EH (cell line): ENCODE measurements at regions not wholly inside any gene's neighbourhood (a gene's known extent, or its start where the extent isn't known, plus 50 kb on each side); places are given as distances from the start of the nearest gene placed in this dataset.
"Not testable (repeated sequence)": the region's sequence is repeated elsewhere in the genome, so short reads cannot be mapped to it uniquely, and the experiment has no call there.

Experiments
- DNase-seq: peaks from one replicate; pipeline ENCODE4 v3.0.0-alpha.2; 2015; ENCODE audit warnings: low read depth

DNA sequence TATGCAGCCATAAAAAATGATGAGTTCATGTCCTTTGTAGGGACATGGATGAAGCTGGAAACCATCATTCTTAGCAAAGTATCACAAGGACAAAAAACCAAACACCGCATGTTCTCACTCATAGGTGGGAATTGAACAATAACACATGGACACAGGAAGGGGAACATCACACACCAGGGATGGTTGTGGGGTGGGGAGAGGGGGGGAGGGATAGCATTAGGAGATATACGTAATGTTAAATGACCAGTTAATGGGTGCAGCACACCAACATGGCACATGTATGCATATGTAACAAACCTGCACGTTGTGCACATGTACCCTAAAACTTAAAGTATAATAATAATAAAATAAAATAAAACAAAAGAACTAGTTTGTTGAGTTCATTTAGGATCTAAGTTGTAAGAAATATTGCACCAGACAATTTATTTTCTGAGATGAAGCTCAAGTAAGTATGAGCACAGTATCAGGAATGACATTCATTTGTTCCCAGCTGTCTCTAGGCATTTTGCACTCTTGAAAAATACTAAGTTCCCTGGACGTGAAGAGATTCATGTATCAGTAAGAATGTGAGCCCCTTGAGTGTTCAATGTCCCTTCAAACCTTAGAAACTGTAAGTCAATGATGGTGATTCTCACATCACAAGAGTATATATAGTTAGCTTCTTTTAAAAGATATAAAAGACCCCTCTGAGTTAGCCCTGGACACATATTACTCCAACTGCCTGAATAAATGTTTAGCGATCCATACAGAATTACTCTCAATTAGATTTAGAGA, 1519.3 kb upstream of the TPTE start:
- not testable (repeated sequence) for DNase-seq

DNA sequence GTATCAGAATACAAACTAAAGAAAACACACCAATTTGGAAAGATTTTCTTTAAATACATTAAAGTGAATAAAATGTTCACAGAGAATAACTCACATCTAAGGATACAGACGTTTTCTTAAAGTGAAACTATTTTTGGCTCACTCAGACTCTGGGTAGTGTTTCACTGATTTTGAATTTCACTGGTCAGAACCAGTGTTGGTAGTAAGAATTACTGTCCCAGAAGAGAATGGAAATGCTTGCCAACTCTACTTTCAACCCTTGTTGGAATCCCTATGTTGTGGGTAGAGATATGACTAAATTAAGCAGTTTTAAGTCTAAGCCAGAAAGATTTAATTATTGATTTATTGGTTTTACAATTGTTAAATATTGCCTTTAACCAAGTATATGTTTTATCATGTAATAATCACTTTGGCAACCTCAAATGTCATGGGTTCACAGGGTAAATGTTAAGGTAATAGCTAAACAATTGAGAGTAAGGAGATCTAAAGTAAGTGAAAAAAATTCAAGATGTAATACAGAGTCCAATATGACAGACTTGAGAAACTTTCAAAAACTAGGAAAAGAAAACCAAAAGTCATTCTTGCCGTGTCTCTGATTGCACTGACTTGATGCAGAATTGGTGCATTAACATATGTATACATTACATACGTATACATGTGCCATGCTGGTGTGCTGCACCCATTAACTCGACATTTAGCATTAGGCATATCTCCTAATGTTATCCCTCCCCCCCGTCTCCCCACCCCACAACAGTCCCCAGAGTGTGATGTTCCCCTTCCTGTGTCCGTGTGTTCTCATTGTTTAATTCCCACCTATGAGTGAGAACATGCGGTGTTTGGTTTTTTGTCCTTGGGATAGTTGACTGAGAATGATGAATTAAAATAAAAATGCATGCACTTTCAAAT, 1517.2 kb upstream of the TPTE start:
- DNase-seq: not testable (repeated sequence)

DNA sequence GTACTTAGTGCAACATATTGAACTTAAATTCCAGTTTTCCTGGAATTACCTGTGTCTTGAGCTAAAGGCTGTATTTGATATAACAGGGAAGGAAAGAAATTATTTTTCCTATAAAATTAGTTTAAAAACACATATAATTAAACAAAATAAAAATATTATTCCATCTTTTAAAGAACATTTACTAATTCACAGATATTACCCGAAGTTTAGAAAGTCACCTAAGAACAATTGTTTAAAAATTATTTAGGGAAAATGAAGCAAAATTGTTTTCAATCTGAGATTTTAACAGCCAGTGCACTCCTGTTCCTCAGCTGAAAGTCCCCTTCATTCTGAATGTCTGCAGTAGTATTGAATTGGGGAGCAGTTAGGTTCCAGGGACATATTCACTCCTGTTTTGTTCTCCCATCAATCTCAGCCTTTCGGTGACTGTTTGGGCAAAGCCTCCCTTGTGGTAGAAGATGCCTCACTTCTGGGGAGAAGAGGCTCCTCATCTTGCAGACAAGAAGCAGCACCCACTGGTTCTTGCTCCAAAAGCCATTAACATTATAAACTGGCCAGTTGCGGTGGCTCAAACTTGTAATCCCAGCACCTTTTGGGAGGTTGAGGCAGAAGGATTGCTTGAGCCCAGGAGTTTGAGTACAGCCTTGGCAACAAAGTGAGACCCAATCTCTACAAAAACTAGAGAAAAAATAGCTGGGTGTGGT, 1516.4 kb upstream of the TPTE start:
- DNase-seq: not testable (repeated sequence)

GRCh38 chr21:9005671-9006070, 1515.7 kb upstream of the TPTE start:
- not testable (repeated sequence) for DNase-seq

DNA sequence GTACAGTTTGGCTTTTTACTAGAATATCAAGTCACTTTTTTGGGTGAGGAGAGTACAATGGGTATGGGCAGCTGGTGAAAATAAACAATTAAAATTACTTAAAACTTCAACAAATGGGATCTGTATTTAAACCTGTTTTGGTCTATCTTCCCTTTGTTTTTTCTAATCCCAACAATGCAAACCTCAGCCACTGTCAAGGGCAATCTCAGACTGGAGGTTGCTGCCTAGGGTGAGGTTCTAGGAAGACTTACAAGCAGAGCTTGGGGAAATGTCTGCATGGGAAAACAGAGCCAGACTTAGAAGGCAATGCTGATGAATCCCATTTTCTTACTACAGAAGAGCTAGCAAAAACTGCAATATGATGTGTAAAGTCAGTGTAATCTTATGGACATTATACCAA, 1515.3 kb upstream of the TPTE start:
- DNase-seq: not testable (repeated sequence)

DNA sequence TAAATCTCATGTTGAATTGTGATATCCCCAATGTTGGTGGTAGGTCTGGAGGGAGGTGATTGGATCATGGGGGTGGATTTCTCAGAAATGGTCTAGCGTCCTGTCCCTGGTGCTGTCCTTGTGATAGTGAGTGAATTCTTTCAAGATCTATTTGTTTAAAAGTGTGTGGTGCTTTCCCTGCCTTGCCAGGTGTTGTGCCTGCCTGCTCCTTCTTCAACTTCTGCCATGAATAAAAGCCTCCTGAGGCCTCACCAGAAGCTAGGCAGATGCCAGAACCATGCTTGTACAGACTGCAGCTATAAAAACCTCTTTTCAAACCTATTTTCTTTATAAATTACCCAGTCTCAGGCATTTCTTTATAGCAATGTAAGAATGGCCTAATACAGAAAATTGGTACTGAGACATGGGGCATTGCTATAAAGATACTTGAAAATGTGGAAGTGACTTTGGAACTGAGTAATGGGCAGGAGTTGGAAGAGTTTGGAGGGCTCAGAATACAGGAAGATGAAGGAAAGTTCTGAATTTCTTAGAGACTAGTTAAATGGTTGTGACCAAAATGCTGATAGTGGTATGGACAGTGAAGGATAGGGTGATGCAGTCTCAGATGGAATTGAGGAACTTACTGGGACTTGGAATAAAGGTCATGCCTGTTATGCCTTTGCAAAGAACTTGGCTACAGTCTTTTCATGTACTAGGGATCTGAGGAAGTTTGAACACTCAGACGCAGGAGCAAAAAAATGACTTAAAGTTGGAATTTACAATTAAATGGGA, 1514.6 kb upstream of the TPTE start:
- DNase-seq: not testable (repeated sequence)

GRCh38 chr21:9008636-9009035, 1512.7 kb upstream of the TPTE start:
- no peak for DNase-seq

GRCh38 chr21:9009267-9010016, 1511.9 kb upstream of the TPTE start:
- DNase-seq: not testable (repeated sequence)

DNA sequence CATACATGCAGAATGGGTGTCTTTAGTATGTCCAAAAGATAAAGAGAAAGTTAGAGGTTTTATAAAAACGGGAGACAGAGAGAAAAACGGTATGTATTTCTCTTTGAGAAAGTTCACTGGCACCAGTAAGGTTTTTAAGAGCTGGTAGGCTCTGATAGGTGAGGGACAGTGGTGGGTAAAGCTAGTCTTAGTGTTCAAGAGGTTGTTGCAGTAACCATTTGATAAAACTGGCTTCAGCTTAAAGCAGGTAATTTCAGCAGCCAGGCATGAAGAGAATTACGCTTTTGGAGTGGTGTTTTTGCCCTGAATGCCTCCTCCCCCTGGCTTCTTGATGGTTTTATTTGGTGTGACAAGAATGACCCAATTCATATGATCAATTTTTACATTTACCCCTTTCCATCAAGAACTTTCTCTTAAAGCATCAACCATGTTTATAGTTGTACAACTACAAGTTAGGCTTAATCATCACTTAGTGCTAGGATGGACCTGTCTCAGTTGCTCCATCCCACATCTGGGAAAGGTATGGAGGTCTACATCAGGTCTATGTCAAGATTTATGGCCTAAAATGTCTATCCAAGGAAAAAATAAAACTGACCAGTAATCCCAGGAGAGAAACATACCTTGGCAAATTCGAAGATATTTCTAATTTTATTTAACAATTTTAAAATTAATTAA, 1511.1 kb upstream of the TPTE start:
- DNase-seq: not testable (repeated sequence)

GRCh38 chr21:9010936-9011890, 1510.2 kb upstream of the TPTE start:
- not testable (repeated sequence) for DNase-seq

- not testable (repeated sequence) for DNase-seq
Observed at GRCh38 chr21:9011916-9012315, 1509.5 kb upstream of the TPTE start.

- not testable (repeated sequence) for DNase-seq
Observed at GRCh38 chr21:9013502-9014242, 1507.7 kb upstream of the TPTE start.

DNA sequence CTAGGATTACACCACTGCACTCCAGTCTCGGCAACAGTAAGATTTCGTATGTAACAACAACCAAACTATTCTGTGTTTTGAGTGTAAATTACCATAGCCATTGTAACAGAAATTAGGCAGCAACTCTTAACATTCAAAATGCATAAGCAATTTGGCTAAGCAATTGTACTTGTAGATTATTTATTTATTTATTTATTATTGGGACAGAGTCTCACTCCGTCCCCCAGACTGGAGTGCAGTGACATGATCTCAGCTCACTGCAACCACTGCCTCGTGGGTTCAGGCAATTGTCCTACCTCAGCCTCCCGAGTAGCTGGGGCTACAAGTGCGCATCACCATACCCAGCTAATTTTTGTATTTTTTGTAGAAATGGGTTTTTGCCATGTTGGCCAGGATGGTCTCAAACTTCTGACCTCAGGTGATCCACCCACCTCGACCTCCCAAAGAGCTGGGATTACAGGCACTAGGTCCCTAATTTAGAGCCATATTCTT, 1507.1 kb upstream of the TPTE start:
- not testable (repeated sequence) for DNase-seq

GRCh38 chr21:9015483-9016197, 1505.7 kb upstream of the TPTE start:
- DNase-seq: not testable (repeated sequence)

DNA sequence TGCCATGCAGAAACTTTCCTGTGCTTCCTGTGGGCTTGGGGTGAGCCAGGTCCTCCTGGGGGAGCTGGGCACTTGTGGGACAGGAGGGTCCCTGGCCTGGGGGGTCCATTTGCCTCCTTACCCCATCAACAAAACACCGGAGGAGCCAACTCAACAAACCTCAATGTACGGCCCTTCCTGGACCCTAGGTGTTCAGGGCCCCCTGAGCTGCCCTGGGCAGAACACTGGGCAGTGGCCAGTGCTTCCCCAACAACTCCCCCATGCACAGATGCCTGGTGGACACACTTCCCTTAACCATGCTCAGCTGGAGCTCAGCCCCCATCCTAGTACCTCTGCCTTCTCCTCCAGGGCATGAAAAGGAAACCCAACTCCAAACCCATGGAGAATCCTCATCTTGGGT, 1504.2 kb upstream of the TPTE start:
- not testable (repeated sequence) for DNase-seq

DNA sequence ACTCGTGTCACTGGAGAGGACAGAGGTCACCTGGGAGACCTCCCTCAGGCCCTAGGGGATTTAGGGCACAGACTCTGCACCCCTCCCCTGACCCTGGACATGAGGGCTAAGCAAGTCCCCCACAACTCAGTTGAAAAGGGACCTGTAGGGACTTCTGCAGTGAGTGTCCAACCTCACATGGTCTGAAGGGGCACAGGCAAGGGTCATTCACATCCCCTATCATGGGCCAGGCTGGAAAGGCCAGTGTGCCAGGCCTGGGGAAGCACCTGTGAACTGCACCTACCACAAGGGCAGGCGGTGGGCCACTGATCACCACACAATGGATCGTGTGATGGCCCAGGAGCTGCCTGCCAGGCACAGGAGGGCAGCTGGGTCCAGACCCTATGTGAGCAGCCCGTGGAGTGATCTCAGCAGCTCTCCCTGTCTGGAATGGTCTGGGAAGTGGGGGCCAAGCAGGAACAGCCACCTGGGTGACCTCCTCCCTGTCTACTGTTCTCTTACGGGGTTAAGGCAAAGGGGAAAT, 1502.6 kb upstream of the TPTE start:
- DNase-seq: not testable (repeated sequence)
